ENCODE measurements at regions not wholly inside any gene's neighbourhood (a gene's known extent, or its start where the extent isn't known, plus 50 kb on each side); places are given as distances from the start of the nearest gene placed in this dataset.

- H3K4me3 Mint-ChIP-seq = no peak overlapping the region
Measured at GRCh38 chr9:130755377-130756007, 61.9 kb downstream of the EXOSC2 start.

GRCh38 chr9:130756037-130756436 is 62.5 kb downstream of the EXOSC2 start:
- TF ChIP-seq, protein P1, sequence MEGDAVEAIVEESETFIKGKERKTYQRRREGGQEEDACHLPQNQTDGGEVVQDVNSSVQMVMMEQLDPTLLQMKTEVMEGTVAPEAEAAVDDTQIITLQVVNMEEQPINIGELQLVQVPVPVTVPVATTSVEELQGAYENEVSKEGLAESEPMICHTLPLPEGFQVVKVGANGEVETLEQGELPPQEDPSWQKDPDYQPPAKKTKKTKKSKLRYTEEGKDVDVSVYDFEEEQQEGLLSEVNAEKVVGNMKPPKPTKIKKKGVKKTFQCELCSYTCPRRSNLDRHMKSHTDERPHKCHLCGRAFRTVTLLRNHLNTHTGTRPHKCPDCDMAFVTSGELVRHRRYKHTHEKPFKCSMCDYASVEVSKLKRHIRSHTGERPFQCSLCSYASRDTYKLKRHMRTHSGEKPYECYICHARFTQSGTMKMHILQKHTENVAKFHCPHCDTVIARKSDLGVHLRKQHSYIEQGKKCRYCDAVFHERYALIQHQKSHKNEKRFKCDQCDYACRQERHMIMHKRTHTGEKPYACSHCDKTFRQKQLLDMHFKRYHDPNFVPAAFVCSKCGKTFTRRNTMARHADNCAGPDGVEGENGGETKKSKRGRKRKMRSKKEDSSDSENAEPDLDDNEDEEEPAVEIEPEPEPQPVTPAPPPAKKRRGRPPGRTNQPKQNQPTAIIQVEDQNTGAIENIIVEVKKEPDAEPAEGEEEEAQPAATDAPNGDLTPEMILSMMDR (IDR thresholded peaks at IDR 0.05) = no peak
- H3K4me1 Mint-ChIP-seq = peaks cover 53% of the 10 kb centered on the region
- no peak overlapping the region for H3K4me3 Mint-ChIP-seq
- no peaks in the 10 kb centered on the region for H3K36me3 Mint-ChIP-seq (ENCODE audit: low read depth)
- H3K27ac Mint-ChIP-seq = no peak overlapping the region
- DNase-seq = no peak
- H3K27me3 Mint-ChIP-seq (ENCODE audit: low read depth, poor library complexity) = no peaks in the 10 kb centered on the region
- no peaks in the 10 kb centered on the region for H3K9me3 Mint-ChIP-seq

More at GRCh38 chr9:130755377-130756007, 61.9 kb downstream of the EXOSC2 start:
- Mint-ChIP-seq H3K9me3 (no peaks in the 10 kb centered on the region), H3K36me3 (ENCODE audit: low read depth) (no peaks in the 10 kb centered on the region), H3K27ac (peak overlapping the region; percentile 58), H3K27me3 (ENCODE audit: low read depth, poor library complexity) (no peaks in the 10 kb centered on the region), H3K4me1 (peaks cover 53% of the 10 kb centered on the region)
- no peak for DNase-seq
- TF ChIP-seq, protein P1 (IDR thresholded peaks at IDR 0.05) = no peak

DNA sequence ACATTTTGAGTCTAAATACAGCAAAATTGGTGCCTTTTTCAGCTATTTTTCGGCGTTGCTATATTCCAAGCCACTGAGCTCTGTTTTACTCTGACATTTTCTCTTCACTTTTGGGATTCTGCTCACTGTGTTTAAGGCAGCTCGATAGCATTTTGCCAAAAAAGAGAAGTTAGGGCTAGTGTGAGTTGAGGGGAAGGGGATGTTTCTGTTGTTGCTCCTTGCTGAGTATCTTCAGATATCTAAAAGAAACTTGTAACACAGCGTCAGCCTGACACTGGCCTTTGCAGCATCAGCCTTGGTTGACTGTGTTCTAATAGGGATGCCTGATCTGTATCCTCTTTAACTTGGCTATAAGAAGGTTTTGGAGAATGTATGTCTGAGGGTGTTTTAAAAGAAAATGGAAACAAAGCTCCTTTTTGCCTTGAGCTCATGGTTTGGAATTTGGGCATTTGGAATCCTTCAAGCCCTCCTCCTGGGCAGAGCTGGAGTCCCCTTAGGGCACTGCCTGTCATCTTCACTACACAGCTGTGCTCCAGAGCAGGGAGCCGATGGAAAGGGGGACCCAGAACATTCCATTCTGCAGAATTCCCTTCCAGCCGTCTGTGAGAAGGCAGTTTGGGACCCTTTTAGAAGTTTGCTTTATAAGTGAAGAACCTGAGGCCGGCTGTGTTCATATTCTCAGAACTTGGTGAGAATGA is 63.0 kb downstream of the EXOSC2 start:
- DNase-seq = no peak
- Mint-ChIP-seq H3K27ac (peak overlapping the region; percentile 43), H3K27me3 (ENCODE audit: low read depth, poor library complexity) (no peaks in the 10 kb centered on the region), H3K36me3 (ENCODE audit: low read depth) (peaks cover 5% of the 10 kb centered on the region), H3K9me3 (no peaks in the 10 kb centered on the region), H3K4me3 (no peak overlapping the region), H3K4me1 (peaks cover 49% of the 10 kb centered on the region)
- TF ChIP-seq, protein P1 (IDR thresholded peaks at IDR 0.05) = no peak

GRCh38 chr9:130759738-130760137 is 66.2 kb downstream of the EXOSC2 start:
- H3K4me1 Mint-ChIP-seq = peaks cover 55% of the 10 kb centered on the region
- no peak overlapping the region for H3K4me3 Mint-ChIP-seq
- no peaks in the 10 kb centered on the region for H3K27me3 Mint-ChIP-seq (ENCODE audit: low read depth, poor library complexity)
- H3K27ac Mint-ChIP-seq = no peak overlapping the region
- DNase-seq = no peak
- H3K9me3 Mint-ChIP-seq = no peaks in the 10 kb centered on the region
- TF ChIP-seq, protein P1 (IDR thresholded peaks at IDR 0.05) = no peak
- H3K36me3 Mint-ChIP-seq (ENCODE audit: low read depth) = peaks cover 5% of the 10 kb centered on the region

GRCh38 chr9:130763331-130764171 is 70.0 kb downstream of the EXOSC2 start:
- Mint-ChIP-seq H3K36me3 (ENCODE audit: low read depth) (peaks cover 5% of the 10 kb centered on the region), H3K4me3 (no peak overlapping the region), H3K4me1 (peaks cover 70% of the 10 kb centered on the region), H3K27me3 (ENCODE audit: low read depth, poor library complexity) (peaks cover 3% of the 10 kb centered on the region), H3K27ac (peak overlapping the region; percentile 90), H3K9me3 (no peaks in the 10 kb centered on the region)
- TF ChIP-seq, protein P1 (IDR thresholded peaks at IDR 0.05) = no peak
- no peak for DNase-seq
